ENCODE measurements at regions not wholly inside any gene's neighbourhood (a gene's known extent, or its start where the extent isn't known, plus 50 kb on each side); places are given as distances from the start of the nearest gene placed in this dataset.

DNA sequence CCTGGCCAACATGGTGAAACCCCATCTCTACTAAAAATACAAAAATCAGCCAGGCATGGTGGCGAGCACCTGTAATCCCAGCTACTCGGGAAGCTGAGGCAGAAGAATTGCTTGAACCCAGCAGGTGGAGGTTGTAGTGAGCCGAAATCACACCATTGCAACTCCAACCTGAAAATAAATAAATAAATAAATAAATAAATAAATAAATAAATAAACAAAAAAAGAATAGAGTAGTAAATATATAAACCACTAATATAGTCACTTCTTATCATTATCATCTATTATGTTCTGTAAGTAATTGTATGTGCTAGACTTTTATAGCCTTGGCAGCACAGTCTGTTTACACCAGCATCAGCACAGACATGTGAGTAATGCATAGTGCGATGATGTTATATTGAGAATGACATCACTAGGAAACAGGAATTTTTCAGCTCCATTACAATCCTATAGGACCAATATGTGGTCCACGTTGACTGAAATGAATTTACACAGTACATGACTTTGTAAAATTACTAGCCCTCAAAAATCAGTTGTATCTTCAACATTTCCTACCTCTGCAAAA is 385.4 kb upstream of the ANKRD30A start:
- TF ChIP-seq CTCF (IDR thresholded peaks at IDR 0.05) (no peak), POLR2A (IDR thresholded peaks at IDR 0.05) (no peak)

All from Peyer's patch (tissue), 4 donors.